ENCODE measurements at regions not wholly inside any gene's neighbourhood (a gene's known extent, or its start where the extent isn't known, plus 50 kb on each side); places are given as distances from the start of the nearest gene placed in this dataset.

DNA sequence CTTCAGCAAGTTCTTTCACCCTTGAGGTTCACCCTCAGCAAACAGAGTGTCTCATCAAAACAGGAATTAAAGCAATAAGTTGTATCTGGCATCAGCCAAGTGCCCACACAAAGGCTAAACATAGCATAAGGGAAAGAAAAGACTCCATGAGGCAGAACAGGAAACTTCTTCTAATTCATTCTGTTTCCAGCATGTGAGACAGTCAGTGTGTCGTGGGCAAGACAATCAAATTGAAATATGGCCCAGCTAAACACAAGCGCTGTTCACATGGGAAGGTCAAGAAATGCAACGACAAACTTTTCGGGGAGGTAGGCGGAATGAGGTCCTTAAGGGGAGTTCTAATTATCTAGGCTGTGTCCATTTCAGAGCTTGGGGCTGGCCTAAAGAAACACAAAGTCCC, 393.4 kb downstream of the HAPSTR1 start:
- TF ChIP-seq TEAD4 (IDR thresholded peaks at IDR 0.05) (no peak), MAX (IDR thresholded peaks at IDR 0.05) (no peak), FOXM1 (IDR thresholded peaks at IDR 0.05; ENCODE audit: borderline replicate concordance, low read depth) (no peak), YY1 (IDR thresholded peaks at IDR 0.05; ENCODE audit: low read depth) (no peak), REST (IDR thresholded peaks at IDR 0.05; ENCODE audit: low read depth) (no peak), EP300 (IDR thresholded peaks at IDR 0.05; ENCODE audit: borderline replicate concordance) (no peak), RAD21 (IDR thresholded peaks at IDR 0.05; ENCODE audit: low read depth) (no peak), CEBPB (IDR thresholded peaks at IDR 0.05) (no peak)

DNA sequence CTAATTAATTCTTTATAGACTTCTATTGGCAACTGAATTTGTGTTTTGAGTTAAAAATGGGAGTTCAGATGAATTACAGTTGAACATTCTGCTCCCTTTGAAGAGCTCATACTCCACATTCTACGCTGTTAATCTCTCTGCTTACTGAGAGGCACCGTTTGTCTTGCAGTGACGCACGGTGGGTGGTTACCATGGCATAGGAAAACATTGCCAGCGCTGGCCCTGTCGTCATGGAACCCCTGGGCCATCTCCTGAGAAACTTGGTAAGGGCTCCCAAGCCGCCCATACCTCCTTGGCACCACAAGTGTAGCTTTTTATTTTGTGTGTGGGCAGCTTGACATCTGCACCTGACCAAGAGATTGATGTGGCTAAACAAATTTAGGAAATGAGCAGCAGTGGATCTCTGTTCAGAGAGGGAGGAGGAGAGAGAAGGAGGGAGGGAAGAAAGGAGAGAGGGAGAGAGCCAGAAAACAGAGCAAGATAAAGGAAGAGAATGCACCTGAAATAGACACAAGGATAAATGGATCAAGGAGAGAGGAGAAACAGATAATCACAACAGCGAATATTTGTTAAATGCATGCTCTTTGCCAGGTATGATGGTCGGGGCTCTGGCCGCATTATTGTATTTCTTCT, 398.5 kb downstream of the HAPSTR1 start:
- TF ChIP-seq EP300 (IDR thresholded peaks at IDR 0.05; ENCODE audit: borderline replicate concordance) (no peak), CEBPB (IDR thresholded peaks at IDR 0.05) (no peak), REST (IDR thresholded peaks at IDR 0.05; ENCODE audit: low read depth) (no peak), CREB1 (IDR thresholded peaks at IDR 0.05; ENCODE audit: low read depth) (no peak), TCF12 (IDR thresholded peaks at IDR 0.05; ENCODE audit: low read depth) (no peak)

DNA sequence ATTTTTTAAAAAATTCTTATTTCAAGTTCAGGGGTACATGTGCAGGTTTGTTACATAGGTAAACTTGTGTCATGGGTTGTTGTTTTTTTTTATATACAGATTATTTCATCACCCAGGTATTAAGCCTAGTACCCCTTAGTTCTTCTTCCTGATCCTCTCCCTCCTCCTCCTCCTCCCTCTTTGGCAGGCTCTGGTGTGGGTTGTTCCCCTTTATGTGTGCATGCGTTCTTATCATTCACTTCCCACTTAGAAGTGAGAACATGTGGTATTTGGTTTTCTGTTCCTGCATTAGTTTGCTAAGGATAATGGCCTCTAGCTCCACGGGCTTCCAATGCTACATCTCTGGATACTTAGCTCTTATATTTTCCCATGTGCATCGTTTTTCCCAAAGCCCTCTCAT, 404.4 kb downstream of the HAPSTR1 start:
- TF ChIP-seq YY1 (IDR thresholded peaks at IDR 0.05; ENCODE audit: low read depth) (no peak), TAF1 (IDR thresholded peaks at IDR 0.05; ENCODE audit: low read depth) (no peak), REST (IDR thresholded peaks at IDR 0.05; ENCODE audit: low read depth) (no peak), TCF12 (IDR thresholded peaks at IDR 0.05; ENCODE audit: low read depth) (no peak), USF1 (IDR thresholded peaks at IDR 0.05) (no peak), NFIC (IDR thresholded peaks at IDR 0.05) (no peak), TEAD4 (IDR thresholded peaks at IDR 0.05) (no peak), EP300 (IDR thresholded peaks at IDR 0.05; ENCODE audit: borderline replicate concordance) (no peak), ZBTB7A (IDR thresholded peaks at IDR 0.05; ENCODE audit: low read depth) (no peak), CEBPB (IDR thresholded peaks at IDR 0.05) (no peak), CREB1 (IDR thresholded peaks at IDR 0.05; ENCODE audit: low read depth) (no peak), MAX (IDR thresholded peaks at IDR 0.05) (no peak), FOXM1 (IDR thresholded peaks at IDR 0.05; ENCODE audit: borderline replicate concordance, low read depth) (no peak), RAD21 (IDR thresholded peaks at IDR 0.05; ENCODE audit: low read depth) (no peak), EGR1 (IDR thresholded peaks at IDR 0.05) (no peak)

GRCh38 chr16:9497750-9498149, 406.3 kb downstream of the HAPSTR1 start:
- TF ChIP-seq CEBPB (IDR thresholded peaks at IDR 0.05) (no peak), USF1 (IDR thresholded peaks at IDR 0.05) (no peak), CREB1 (IDR thresholded peaks at IDR 0.05; ENCODE audit: low read depth) (no peak), ZBTB7A (IDR thresholded peaks at IDR 0.05; ENCODE audit: low read depth) (no peak), MAX (IDR thresholded peaks at IDR 0.05) (no peak), YY1 (IDR thresholded peaks at IDR 0.05; ENCODE audit: low read depth) (no peak), EP300 (IDR thresholded peaks at IDR 0.05; ENCODE audit: borderline replicate concordance) (no peak), FOXM1 (IDR thresholded peaks at IDR 0.05; ENCODE audit: borderline replicate concordance, low read depth) (no peak), REST (IDR thresholded peaks at IDR 0.05; ENCODE audit: low read depth) (no peak)

Measured in Ishikawa (cell line).